T1000 (cell line): ENCODE measurements at regions not wholly inside any gene's neighbourhood (a gene's known extent, or its start where the extent isn't known, plus 50 kb on each side); places are given as distances from the start of the nearest gene placed in this dataset.

ENCODE experiments used
- DNase-seq: peaks from one replicate; lab custom pipeline; 2025; ENCODE audit warnings: mixed read lengths; lab: John Stamatoyannopoulos, UW

DNA sequence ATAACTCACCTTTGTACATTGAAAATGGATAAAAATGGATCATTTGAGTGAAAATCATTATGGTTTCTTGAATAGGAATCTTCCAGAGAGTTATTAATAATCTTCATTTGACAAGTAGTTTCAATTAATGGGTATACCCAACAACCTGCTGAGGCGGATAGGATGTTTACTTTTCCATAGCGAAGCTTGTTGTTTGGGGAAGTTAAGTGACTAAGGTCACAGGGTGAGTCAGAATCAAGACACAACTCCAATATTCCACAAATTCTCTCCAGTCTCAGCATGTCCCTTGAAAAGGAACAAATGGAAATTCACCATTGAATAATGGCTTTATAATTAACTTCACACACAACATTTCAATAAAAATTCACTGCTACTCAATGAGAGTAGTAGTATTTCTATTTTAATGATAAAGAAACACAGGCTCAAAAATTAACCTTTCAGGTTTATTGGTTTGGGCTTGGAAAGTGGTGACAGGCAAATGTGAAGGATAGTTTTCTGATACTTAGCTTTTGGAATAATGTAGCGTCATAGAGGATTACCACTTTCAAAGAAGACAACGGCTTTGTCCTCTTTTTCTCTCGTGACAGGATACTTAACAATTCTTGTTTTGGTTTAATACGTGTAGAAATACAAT, 211.3 kb downstream of the GPD2 start:
- DNase-seq: no peak

DNA sequence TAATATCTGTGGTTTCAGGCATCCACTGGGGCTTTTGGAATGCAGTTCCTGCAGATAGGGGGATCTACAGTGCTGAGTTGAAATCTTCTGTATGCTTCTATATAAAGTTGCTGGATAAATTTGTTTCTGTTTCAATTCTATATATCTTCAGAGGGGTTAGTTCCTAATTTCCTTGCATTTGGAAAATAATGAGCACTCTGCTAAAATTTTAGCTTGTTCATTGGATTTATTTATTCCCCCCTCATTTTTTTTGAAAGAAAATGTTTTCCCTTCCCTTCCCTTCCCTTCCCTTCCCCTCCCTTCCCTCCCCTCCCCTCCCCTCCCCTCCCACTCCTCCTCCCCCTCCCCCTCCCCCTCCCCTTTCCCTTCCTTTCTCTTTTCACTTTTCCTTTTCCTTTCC, 212.3 kb downstream of the GPD2 start:
- no peak for DNase-seq

- DNase-seq: no peak
Observed at GRCh38 chr2:156649596-156649995, 213.4 kb downstream of the GPD2 start.

DNA sequence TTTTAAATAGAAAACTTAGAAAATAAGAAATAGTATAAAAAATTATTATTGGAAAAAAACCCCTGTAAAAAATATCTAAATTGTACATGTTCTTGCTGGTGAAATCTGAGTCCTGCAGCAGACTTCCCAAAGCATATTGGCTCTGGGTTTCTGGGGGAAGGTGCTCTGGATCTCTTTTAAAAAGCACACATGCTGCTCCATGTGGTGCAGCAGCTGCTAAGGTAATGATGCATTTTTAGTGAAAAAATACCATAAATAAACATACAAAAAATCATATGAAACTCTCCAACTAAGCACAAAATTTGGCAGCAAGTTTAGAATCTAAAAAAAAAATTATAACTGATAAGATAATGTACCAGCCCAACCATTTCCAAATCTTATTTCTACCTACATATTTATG, 216.5 kb downstream of the GPD2 start:
- DNase-seq: no peak

GRCh38 chr2:156653675-156654074, 217.5 kb downstream of the GPD2 start:
- no peak for DNase-seq

DNA sequence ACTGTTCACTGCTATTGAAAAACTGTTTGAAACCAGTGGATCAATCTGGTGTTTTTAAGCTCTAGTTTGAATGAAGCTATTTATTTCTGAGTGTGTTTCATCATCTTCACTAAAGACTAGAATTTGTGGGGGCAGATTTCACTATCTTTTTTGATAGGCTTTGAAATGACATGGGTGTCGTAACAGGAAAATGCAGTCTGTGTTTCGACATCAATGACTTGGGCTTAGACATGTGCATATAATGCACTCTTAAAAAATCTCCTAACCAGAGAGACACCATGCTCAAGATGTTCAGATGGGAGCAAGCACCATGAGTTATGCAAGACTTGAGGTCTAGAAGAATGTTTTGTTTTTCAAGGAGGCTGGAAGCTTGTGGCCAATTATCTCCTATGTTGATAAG, 221.6 kb downstream of the GPD2 start:
- no peak for DNase-seq

DNA sequence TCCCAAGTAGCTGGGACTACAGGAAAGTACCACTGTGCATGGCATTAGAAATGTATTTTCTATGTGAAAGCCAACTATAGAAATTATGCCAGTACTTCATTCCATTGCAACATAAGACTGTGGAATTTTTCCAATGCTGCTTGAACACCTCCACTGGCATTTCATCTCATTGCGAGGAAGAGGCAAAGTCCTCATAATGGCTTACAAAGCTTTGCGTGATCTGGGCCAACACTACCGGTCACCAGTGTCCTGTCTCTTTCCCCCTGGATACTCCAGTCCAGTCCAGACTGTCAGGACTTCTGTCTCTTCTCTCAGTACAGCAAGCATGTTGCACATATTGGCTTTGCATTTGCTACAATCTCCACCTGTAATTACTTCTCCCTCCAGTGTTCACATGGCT, 223.5 kb downstream of the GPD2 start:
- no peak for DNase-seq

GRCh38 chr2:156663757-156664409, 227.7 kb downstream of the GPD2 start:
- no peak for DNase-seq

- DNase-seq: no peak
Observed at GRCh38 chr2:156666130-156666785, 230.1 kb downstream of the GPD2 start.

DNA sequence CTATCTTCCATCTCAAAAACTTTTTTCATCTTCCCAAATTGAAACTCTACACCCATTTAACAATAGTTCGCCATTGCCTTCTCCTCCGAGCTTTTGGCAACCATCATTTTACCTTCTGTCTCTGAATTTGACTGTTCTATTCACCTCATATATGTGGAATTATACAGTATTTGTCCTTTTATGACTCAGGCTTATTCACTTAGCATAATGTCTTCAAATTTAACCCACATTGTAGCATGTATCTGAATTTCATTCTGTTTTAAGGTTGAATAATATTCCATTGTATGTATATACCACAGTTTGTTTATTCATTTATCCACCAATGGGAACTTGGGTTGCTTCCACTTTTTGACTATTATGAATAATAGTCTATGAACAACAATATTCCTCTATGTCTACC, 233.9 kb downstream of the GPD2 start:
- no peak for DNase-seq

DNA sequence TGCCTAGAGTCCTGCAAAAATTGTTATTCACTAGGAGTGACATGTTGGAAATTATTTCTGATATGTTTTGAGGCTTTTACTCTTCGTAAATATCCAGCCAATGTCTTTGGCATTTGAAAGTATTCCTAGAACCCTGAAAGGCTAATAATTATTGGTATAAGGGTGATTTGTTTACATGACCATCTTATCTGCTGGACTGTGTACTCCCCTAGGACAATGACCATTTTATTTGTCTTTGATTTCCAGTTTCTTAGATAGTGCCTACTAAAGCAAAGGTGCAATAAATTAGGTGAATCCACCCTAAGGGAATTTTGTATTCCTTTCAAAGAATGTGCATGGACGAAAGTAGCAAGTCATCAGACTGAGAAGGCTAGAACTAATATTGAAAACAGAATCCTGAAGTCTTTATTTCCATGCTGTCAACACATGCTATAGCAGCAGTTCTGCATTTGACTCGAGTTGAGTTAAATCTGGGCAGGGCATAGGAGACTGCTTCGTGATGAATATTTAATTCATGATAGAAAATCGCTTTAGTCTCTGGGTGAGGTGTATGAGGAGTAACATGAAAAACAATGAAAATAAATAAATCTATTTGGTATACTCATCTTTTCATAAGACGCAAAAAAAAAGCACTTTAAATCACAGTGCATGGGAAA, 235.7 kb downstream of the GPD2 start:
- DNase-seq: no peak

- no peak for DNase-seq
Observed at GRCh38 chr2:156672556-156673332, 236.6 kb downstream of the GPD2 start.

DNA sequence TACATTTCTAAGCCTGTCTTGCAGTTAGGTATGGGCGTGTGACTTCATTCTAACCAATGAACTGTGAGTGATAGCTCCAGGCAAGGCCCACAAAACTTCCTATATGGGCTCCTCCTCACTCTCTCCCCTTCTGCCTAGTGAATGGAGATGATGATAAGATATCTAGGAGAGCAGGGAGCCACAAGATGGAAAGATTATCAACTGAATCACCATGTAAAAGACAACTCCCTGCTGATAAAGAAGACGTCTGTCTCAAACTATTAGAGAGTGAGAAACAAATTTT, 237.1 kb downstream of the GPD2 start:
- DNase-seq: no peak

DNA sequence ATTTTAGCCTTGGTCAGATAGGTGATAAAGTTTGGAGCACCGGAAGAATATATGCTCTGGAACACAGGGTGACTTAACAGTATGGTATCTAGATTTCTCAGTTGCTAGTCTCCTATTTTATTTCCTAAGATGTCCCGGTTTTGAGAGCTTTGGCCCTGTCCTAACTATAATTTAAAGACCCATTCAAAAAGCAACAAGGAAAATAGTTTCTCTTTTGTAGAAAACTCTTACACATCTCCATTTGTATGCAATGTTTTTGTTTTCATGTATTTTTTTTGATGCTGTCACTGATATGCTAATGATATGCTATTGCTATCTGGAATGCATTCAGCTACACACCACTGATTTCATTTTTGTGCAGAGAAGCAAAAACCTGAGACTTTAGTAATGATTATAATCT, 237.8 kb downstream of the GPD2 start:
- no peak for DNase-seq

- no peak for DNase-seq
Observed at GRCh38 chr2:156675896-156676295, 239.7 kb downstream of the GPD2 start.

DNA sequence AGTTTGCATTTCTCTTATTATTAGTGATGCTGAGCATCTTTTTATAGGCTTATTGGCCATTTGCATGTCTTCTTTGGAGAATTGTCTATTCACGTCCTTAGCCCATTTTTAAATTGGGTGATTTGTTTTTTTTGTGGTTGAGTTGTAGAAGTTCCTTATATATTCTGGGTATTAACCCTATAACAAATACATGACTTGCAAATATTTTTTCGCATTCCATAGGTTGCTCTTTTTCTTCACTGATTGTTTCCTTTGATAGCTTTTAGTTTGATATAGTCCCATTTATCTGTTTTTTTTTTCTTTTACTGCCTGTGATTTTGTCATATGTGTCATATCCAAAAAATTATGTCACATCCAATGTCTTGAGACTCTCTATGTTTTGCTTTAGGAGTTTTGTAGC, 243.6 kb downstream of the GPD2 start:
- DNase-seq: no peak

GRCh38 chr2:156680266-156680665, 244.1 kb downstream of the GPD2 start:
- DNase-seq: no peak

DNA sequence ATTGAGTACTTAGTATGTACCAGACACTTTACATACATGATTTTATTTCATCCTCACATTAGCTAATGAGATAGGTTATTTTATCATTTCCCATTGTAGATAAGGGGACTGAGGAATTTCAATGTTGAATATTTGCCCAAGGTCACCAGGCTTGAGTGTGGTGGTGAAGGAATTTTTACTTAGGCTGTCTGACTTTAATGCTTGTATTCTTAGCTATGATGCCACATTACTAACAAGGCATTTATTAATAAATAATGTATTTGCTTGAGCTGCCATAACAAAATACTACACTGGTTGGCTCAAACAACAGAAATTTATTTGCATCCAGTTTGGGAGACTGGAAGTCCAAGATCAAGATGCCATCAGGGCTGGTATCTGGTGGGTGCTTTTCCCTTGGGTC, 250.9 kb downstream of the GPD2 start:
- no peak for DNase-seq

GRCh38 chr2:156687715-156688114, 251.5 kb downstream of the GPD2 start:
- DNase-seq: no peak

DNA sequence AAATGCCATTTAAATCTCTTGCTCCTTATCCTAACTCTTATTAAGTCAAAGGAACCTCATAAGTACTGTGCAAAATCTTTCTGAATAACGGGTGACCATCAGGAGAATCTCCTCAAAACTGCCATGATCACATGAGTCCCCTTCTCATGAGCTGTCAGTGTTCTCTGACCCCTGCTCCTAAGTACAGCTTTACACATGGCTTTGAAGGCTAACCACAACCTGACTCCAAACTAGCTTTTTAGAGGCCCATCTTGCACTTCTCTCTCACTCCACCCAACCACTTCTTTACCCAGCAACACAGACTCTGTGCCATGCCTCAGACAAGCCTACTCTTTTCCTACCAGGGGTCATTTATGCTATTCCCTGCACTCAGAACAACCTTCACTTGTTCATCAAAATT, 253.8 kb downstream of the GPD2 start:
- DNase-seq: no peak

DNA sequence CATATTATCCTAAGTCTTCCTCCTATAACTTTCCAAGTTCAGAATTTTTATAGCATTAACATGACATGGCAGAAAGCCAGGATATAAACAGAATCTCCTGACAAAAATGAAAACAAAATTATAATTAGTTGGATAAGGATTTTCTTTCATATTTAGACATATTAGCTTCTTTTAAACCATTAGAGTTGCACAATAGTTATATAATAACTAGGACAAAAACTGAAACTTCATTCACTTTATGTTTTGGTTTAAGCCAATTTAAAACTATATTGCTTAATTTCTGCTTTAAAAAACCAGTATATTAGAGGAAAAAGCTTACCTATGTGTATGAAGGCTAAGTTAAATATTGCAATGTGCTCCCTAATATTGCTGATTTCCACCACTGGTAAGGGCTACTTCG, 254.8 kb downstream of the GPD2 start:
- DNase-seq: no peak

DNA sequence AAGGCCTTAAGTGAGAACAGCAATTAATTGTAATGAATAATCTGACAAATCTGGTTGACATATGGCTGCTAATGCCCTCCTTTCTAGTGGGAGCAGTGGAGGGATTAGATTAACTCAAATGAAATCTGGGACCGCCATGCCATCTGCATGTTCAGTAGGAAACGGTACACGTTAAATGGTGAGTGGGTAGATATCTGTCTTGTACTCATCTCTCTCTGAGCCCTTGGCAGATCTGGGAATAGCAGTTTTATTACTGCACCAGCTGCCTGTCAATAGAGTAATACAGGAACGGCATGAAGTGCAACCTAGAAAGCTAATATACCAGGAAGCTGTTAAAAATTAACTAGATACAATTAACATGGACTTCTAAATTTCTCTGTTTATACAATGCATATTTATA, 258.8 kb downstream of the GPD2 start:
- DNase-seq: no peak

GRCh38 chr2:156695595-156695994, 259.4 kb downstream of the GPD2 start:
- no peak for DNase-seq
